ENCODE measurements at regions not wholly inside any gene's neighbourhood (a gene's known extent, or its start where the extent isn't known, plus 50 kb on each side); places are given as distances from the start of the nearest gene placed in this dataset.
A peak's percentile ranks its signal among the peaks of the same experiment; 100 is the strongest.

GRCh38 chr2:180577567-180577966 lies 402.8 kb upstream of the UBE2E3 start (continued):
- TF ChIP-seq, protein P1, sequence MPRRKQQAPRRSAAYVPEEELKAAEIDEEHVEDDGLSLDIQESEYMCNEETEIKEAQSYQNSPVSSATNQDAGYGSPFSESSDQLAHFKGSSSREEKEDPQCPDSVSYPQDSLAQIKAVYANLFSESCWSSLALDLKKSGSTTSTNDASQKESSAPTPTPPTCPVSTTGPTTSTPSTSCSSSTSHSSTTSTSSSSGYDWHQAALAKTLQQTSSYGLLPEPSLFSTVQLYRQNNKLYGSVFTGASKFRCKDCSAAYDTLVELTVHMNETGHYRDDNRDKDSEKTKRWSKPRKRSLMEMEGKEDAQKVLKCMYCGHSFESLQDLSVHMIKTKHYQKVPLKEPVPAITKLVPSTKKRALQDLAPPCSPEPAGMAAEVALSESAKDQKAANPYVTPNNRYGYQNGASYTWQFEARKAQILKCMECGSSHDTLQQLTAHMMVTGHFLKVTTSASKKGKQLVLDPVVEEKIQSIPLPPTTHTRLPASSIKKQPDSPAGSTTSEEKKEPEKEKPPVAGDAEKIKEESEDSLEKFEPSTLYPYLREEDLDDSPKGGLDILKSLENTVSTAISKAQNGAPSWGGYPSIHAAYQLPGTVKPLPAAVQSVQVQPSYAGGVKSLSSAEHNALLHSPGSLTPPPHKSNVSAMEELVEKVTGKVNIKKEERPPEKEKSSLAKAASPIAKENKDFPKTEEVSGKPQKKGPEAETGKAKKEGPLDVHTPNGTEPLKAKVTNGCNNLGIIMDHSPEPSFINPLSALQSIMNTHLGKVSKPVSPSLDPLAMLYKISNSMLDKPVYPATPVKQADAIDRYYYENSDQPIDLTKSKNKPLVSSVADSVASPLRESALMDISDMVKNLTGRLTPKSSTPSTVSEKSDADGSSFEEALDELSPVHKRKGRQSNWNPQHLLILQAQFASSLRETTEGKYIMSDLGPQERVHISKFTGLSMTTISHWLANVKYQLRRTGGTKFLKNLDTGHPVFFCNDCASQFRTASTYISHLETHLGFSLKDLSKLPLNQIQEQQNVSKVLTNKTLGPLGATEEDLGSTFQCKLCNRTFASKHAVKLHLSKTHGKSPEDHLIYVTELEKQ (tag by site-specific recombination; IDR thresholded peaks at IDR 0.05; ENCODE audit: borderline replicate concordance), result no peak
- TF ChIP-seq ZNF521 (tag by site-specific recombination; IDR thresholded peaks at IDR 0.05) (no peak), ATF2 (tag by site-specific recombination; IDR thresholded peaks at IDR 0.05; ENCODE audit: low read depth) (peak; percentile 31; the same call in 1 of the 2 replicates), HIC1 (tag by site-specific recombination; IDR thresholded peaks at IDR 0.05) (no peak), ZFP41 (tag by site-specific recombination; IDR thresholded peaks at IDR 0.05; ENCODE audit: borderline replicate concordance) (no peak), ZNF146 (tag by site-specific recombination; IDR thresholded peaks at IDR 0.05) (no peak), ZNF211 (tag by site-specific recombination; IDR thresholded peaks at IDR 0.05; ENCODE audit: low read depth) (0 out of 2 replicates have a peak, but pooled peaks have one; percentile 23), ZBTB44 (tag by site-specific recombination; IDR thresholded peaks at IDR 0.05) (no peak), PRDM6 (tag by site-specific recombination; IDR thresholded peaks at IDR 0.05) (peak; percentile 50; the same call in 1 of the 2 replicates), ZNF133 (tag by site-specific recombination; IDR thresholded peaks at IDR 0.05) (no peak), ZNF664 (tag by site-specific recombination; IDR thresholded peaks at IDR 0.05) (0 out of 2 replicates have a peak, but pooled peaks have one; percentile 42), EGR2 (tag by site-specific recombination; IDR thresholded peaks at IDR 0.05; ENCODE audit: low read depth) (no peak), SP2 (tag by site-specific recombination; IDR thresholded peaks at IDR 0.05) (no peak), OVOL3 (tag by site-specific recombination; IDR thresholded peaks at IDR 0.05) (no peak), BCL6B (tag by site-specific recombination; IDR thresholded peaks at IDR 0.05) (peak; percentile 95)
